NB4 (cell line): ENCODE measurements at regions not wholly inside any gene's neighbourhood (a gene's known extent, or its start where the extent isn't known, plus 50 kb on each side); places are given as distances from the start of the nearest gene placed in this dataset.

ENCODE experiments used
- DNase-seq: peaks from one replicate; pipeline ENCODE4 v3.0.0; 2010; ENCODE audit warnings: low read depth
- H3K4me3 ChIP-seq: one replicate; pipeline ENCODE4 v1.5.1; 2011; ENCODE audit warnings: mild to moderate bottlenecking, low read depth, low read length, moderate library complexity
- MYC ChIP-seq: IDR thresholded peaks from 2 replicates; pipeline ENCODE4 v1.6.1; 2011; ENCODE audit warnings: low read depth, low read length
- POLR2A ChIP-seq: IDR thresholded peaks from 2 replicates; pipeline ENCODE4 v1.6.1; 2011; ENCODE audit warnings: mild to moderate bottlenecking; ENCODE audit not compliant: insufficient read length; ENCODE audit errors: extremely low read depth
- TF ChIP-seq, protein P1 (sequence below): IDR thresholded peaks from one replicate; pipeline ENCODE4 v1.5.1; 2012; ENCODE audit warnings: low read depth, low read length
- TF ChIP-seq, protein P2 (sequence below): IDR thresholded peaks from 2 replicates; pipeline ENCODE4 v1.6.1; 2011; ENCODE audit warnings: low read depth, low read length

DNA sequence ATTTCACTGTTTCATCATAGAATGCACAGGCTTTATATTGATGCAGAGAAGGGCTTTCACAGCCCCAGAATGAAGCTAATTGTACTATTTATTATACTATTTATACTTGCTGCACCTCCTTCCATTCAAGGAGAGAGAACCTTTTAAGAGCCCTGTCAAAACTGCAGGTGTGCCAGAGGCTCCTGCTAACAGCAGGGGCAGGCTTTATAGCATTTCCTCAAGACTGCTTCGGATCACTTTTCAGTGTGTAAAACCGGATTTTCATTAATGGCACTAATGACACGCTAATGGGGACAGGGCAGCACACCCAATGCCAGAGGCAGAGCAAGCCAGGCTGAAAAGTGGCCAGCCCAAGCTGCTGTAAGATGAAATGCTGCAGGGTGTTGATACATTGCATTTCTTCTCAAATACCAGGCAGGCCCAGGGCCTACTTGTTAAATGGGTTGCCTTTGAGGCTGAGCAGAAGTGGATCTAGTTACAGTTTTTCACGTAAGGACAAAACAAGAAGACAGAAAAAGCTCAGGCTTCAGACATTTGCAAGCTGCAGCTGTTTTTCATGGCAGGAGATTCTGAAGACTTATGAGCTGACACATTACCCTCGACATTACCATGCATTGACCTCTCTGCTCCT, 487.7 kb upstream of the BTBD3 start:
- no peak for DNase-seq
- TF ChIP-seq, protein P1, sequence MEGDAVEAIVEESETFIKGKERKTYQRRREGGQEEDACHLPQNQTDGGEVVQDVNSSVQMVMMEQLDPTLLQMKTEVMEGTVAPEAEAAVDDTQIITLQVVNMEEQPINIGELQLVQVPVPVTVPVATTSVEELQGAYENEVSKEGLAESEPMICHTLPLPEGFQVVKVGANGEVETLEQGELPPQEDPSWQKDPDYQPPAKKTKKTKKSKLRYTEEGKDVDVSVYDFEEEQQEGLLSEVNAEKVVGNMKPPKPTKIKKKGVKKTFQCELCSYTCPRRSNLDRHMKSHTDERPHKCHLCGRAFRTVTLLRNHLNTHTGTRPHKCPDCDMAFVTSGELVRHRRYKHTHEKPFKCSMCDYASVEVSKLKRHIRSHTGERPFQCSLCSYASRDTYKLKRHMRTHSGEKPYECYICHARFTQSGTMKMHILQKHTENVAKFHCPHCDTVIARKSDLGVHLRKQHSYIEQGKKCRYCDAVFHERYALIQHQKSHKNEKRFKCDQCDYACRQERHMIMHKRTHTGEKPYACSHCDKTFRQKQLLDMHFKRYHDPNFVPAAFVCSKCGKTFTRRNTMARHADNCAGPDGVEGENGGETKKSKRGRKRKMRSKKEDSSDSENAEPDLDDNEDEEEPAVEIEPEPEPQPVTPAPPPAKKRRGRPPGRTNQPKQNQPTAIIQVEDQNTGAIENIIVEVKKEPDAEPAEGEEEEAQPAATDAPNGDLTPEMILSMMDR, result no peak
- TF ChIP-seq POLR2A, result no peak
- TF ChIP-seq, protein P2, sequence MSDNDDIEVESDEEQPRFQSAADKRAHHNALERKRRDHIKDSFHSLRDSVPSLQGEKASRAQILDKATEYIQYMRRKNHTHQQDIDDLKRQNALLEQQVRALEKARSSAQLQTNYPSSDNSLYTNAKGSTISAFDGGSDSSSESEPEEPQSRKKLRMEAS, result no peak
- no peak for TF ChIP-seq MYC
- H3K4me3 ChIP-seq, result no peak overlapping the region

DNA sequence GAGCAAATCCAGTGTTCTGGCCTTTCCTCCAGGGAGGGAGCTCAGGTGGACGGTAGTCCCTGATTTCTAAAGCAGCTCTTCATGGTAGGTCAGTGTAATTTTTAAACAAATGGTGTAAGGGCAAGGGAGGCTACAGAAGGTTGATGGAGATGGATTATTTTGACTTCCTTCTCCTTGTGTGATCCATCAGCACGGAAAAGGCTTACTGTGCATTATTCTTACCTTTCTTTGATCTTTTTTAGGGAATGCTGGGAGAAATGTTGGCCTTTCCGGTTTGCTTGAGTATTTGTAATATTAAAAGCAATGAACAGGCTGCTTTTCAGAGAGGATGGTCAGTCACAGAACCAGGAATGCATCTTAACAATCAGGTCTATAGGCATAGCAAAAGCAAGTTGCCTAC, 487.0 kb upstream of the BTBD3 start:
- TF ChIP-seq POLR2A (no peak), MYC (no peak)
- TF ChIP-seq, protein P1, result no peak
- TF ChIP-seq, protein P2, result no peak
- no peak overlapping the region for H3K4me3 ChIP-seq
- no peak for DNase-seq

DNA sequence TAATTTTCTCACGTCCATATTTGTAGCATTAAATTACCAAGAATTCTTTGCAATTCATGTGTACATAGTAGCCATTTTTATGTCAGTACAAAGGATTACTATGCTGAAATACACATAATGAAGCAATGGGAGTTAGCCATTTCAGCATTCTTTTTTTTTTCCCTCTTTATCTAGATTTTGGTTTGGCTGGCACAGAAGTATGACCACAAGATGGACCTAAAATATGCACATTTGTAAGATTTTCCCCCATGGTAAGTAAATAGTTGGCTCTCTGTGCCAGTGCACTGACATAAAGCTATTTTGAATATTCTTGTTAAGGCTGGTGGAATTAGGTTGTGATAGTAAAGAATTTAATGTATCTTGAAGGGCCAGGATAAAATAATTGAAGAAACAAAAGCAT, 486.1 kb upstream of the BTBD3 start:
- no peak overlapping the region for H3K4me3 ChIP-seq
- TF ChIP-seq, protein P2, result no peak
- TF ChIP-seq MYC (no peak), POLR2A (no peak)
- TF ChIP-seq, protein P1, result no peak
- no peak for DNase-seq

DNA sequence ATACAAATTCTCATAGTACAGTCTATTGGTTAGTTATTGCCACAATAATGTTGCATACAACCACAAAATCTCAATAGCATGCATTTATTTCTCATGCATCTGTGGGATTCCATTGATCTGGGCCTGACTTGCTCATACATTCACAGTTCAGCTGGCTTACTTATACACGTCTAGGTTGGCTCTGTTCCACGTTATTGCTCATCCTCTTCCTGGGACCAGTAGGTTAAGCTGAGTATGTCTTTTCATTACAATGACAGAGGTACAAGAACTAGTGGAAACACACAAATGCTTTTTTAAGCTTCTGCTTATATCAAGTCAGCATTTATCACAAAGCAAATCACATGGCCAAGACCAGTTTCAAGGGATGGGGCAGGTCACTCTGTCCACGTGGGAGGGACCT, 485.3 kb upstream of the BTBD3 start:
- H3K4me3 ChIP-seq, result no peak overlapping the region
- TF ChIP-seq, protein P1, result no peak
- TF ChIP-seq, protein P2, result no peak
- TF ChIP-seq POLR2A (no peak), MYC (no peak)
- no peak for DNase-seq

- no peak for TF ChIP-seq POLR2A
- TF ChIP-seq, protein P2, result no peak
- TF ChIP-seq, protein P1, result no peak
- TF ChIP-seq MYC, result no peak
- no peak overlapping the region for H3K4me3 ChIP-seq
- DNase-seq, result peak; percentile 38
Measured at GRCh38 chr20:11436113-11436905, 481.4 kb upstream of the BTBD3 start.
